ENCODE measurements at regions not wholly inside any gene's neighbourhood (a gene's known extent, or its start where the extent isn't known, plus 50 kb on each side); places are given as distances from the start of the nearest gene placed in this dataset.

GRCh38 chr13:106225126-106225525, 310.3 kb downstream of the EFNB2 start:
- no peak for TF ChIP-seq SP1 (IDR thresholded peaks at IDR 0.05; ENCODE audit: low read depth)
- TF ChIP-seq CTCF (IDR thresholded peaks at IDR 0.05 in 2 of 3, conservative IDR thresholded peaks at IDR 0.05 in 1 of 3; ENCODE audit: borderline replicate concordance in 1 of 3, insufficient read depth in 1 of 3, low read depth in 2 of 3, low read length in 2 of 3), result no peak
- TF ChIP-seq EGR1 (IDR thresholded peaks at IDR 0.05; ENCODE audit: low read depth), result no peak
- TF ChIP-seq POLR2A (IDR thresholded peaks at IDR 0.05; ENCODE audit: borderline replicate concordance, extremely low read depth, insufficient read depth, insufficient read length), result no peak
- no peak for TF ChIP-seq REST (IDR thresholded peaks at IDR 0.05; ENCODE audit: low read depth)
- no peak for TF ChIP-seq SRF (IDR thresholded peaks at IDR 0.05; ENCODE audit: low read depth)
- no peak for TF ChIP-seq RAD21 (IDR thresholded peaks at IDR 0.05; ENCODE audit: low read depth)
- no peak for TF ChIP-seq YY1 (IDR thresholded peaks at IDR 0.05; ENCODE audit: extremely low read depth, insufficient replicate concordance, low read depth, low read length)
- TF ChIP-seq EZH2phosphoT487 (IDR thresholded peaks at IDR 0.05; ENCODE audit: borderline replicate concordance), result no peak
- no peak for TF ChIP-seq CEBPB (IDR thresholded peaks at IDR 0.05; ENCODE audit: low read depth)

Measured in HCT116 (cell line).